Activated CD4-positive, alpha-beta T cell treated with anti-CD3 and anti-CD28 coated beads, Interleukin-2, amount 10 ng/mL, durations not matched to agents 7 days and 5 days (primary cell): ENCODE measurements at regions not wholly inside any gene's neighbourhood (a gene's known extent, or its start where the extent isn't known, plus 50 kb on each side); places are given as distances from the start of the nearest gene placed in this dataset.
"Not testable (repeated sequence)": the region's sequence is repeated elsewhere in the genome, so short reads cannot be mapped to it uniquely, and the experiment has no call there.

Source experiments
- CTCF ChIA-PET: fragments of 350-600 bp; sonication (Branson Sonifier 250); formaldehyde crosslinking; loops from one replicate; lab custom pipeline; 2021; ENCODE audit warnings: antibody characterized with exemption; lab: Charles Lee
- POLR2A ChIA-PET: fragments of 350-600 bp; sonication (Branson Sonifier 250); formaldehyde crosslinking; loops from one replicate; lab custom pipeline; 2021; ENCODE audit warnings: antibody characterized with exemption; lab: Charles Lee
- DNase-seq: peaks from one replicate; pipeline ENCODE4 v3.0.0-alpha.2; 2020
- H3K27ac Mint-ChIP-seq: one replicate; pipeline ENCODE4 v1.8.0; 2021; ENCODE audit warnings: mild to moderate bottlenecking, moderate library complexity, mixed read lengths
- H3K27me3 Mint-ChIP-seq: one replicate; pipeline ENCODE4 v1.8.0; 2021; ENCODE audit warnings: mixed read lengths
- H3K36me3 Mint-ChIP-seq: one replicate; pipeline ENCODE4 v1.8.0; 2021; ENCODE audit warnings: low read depth, mixed read lengths
- H3K4me1 Mint-ChIP-seq: one replicate; pipeline ENCODE4 v1.8.0; 2021; ENCODE audit warnings: mixed read lengths
- H3K4me3 Mint-ChIP-seq: one replicate; pipeline ENCODE4 v1.8.0; 2021; ENCODE audit warnings: mild to moderate bottlenecking, moderate library complexity, mixed read lengths
- H3K9me3 Mint-ChIP-seq: one replicate; pipeline ENCODE4 v1.8.0; 2021; ENCODE audit warnings: mixed read lengths

- Mint-ChIP-seq H3K27ac (no peak overlapping the region), H3K4me1 (no peaks in the 10 kb centered on the region), H3K36me3 (no peaks in the 10 kb centered on the region), H3K4me3 (no peak overlapping the region), H3K27me3 (no peaks in the 10 kb centered on the region), H3K9me3 (no peaks in the 10 kb centered on the region)
- POLR2A ChIA-PET, result no interaction called here
- CTCF ChIA-PET, result no interaction called here
- no peak for DNase-seq
Observed at GRCh38 chrX:3449287-3449686, 102.8 kb upstream of the MXRA5 start.

GRCh38 chrX:3448563-3448962 lies 102.1 kb upstream of the MXRA5 start:
- no peaks in the 10 kb centered on the region for H3K27me3 Mint-ChIP-seq
- DNase-seq, result no peak
- H3K27ac Mint-ChIP-seq, result no peak overlapping the region
- H3K36me3 Mint-ChIP-seq, result no peaks in the 10 kb centered on the region
- ChIA-PET POLR2A (no interaction called here), CTCF (no interaction called here)
- no peak overlapping the region for H3K4me3 Mint-ChIP-seq
- no peaks in the 10 kb centered on the region for H3K9me3 Mint-ChIP-seq
- no peaks in the 10 kb centered on the region for H3K4me1 Mint-ChIP-seq

GRCh38 chrX:3445806-3446490 lies 99.5 kb upstream of the MXRA5 start:
- no peak for DNase-seq
- CTCF ChIA-PET, result no interaction called here
- Mint-ChIP-seq H3K27me3 (no peaks in the 10 kb centered on the region), H3K4me3 (no peak overlapping the region), H3K9me3 (no peaks in the 10 kb centered on the region), H3K27ac (no peak overlapping the region), H3K36me3 (no peaks in the 10 kb centered on the region), H3K4me1 (no peaks in the 10 kb centered on the region)
- POLR2A ChIA-PET, result no interaction called here

GRCh38 chrX:3443184-3443583 lies 96.7 kb upstream of the MXRA5 start:
- no peak overlapping the region for H3K4me3 Mint-ChIP-seq
- H3K36me3 Mint-ChIP-seq, result no peaks in the 10 kb centered on the region
- DNase-seq, result no peak
- H3K27ac Mint-ChIP-seq, result no peak overlapping the region
- no peaks in the 10 kb centered on the region for H3K27me3 Mint-ChIP-seq
- no peaks in the 10 kb centered on the region for H3K4me1 Mint-ChIP-seq
- POLR2A ChIA-PET, result no interaction called here
- H3K9me3 Mint-ChIP-seq, result no peaks in the 10 kb centered on the region
- CTCF ChIA-PET, result no interaction called here

GRCh38 chrX:3442691-3443090 lies 96.2 kb upstream of the MXRA5 start:
- ChIA-PET POLR2A (no interaction called here), CTCF (no interaction called here)
- Mint-ChIP-seq H3K9me3 (no peaks in the 10 kb centered on the region), H3K36me3 (no peaks in the 10 kb centered on the region), H3K27me3 (no peaks in the 10 kb centered on the region), H3K27ac (no peak overlapping the region), H3K4me1 (no peaks in the 10 kb centered on the region), H3K4me3 (no peak overlapping the region)
- no peak for DNase-seq

- no peaks in the 10 kb centered on the region for H3K9me3 Mint-ChIP-seq
- no peak overlapping the region for H3K4me3 Mint-ChIP-seq
- ChIA-PET POLR2A (no interaction called here), CTCF (no interaction called here)
- no peaks in the 10 kb centered on the region for H3K4me1 Mint-ChIP-seq
- no peaks in the 10 kb centered on the region for H3K36me3 Mint-ChIP-seq
- no peak for DNase-seq
- H3K27ac Mint-ChIP-seq, result no peak overlapping the region
- no peaks in the 10 kb centered on the region for H3K27me3 Mint-ChIP-seq
Observed at GRCh38 chrX:3440981-3441380, 94.5 kb upstream of the MXRA5 start.

GRCh38 chrX:3435916-3436315 lies 89.5 kb upstream of the MXRA5 start:
- H3K27me3 Mint-ChIP-seq, H3K9me3 Mint-ChIP-seq, DNase-seq, H3K4me3 Mint-ChIP-seq, H3K36me3 Mint-ChIP-seq, POLR2A ChIA-PET, CTCF ChIA-PET, H3K4me1 Mint-ChIP-seq, H3K27ac Mint-ChIP-seq: not testable (repeated sequence)

GRCh38 chrX:3435057-3435456 lies 88.6 kb upstream of the MXRA5 start:
- H3K36me3 Mint-ChIP-seq, result no peaks in the 10 kb centered on the region
- H3K27me3 Mint-ChIP-seq, result no peaks in the 10 kb centered on the region
- H3K9me3 Mint-ChIP-seq, result no peaks in the 10 kb centered on the region
- CTCF ChIA-PET, result no interaction called here
- POLR2A ChIA-PET, result no interaction called here
- no peaks in the 10 kb centered on the region for H3K4me1 Mint-ChIP-seq
- no peak overlapping the region for H3K27ac Mint-ChIP-seq
- no peak overlapping the region for H3K4me3 Mint-ChIP-seq
- DNase-seq, result no peak

- no peak for DNase-seq
- CTCF ChIA-PET, result no interaction called here
- POLR2A ChIA-PET, result no interaction called here
Observed at GRCh38 chrX:3428792-3429191, 82.3 kb upstream of the MXRA5 start.

GRCh38 chrX:3426552-3426951 lies 80.1 kb upstream of the MXRA5 start:
- Mint-ChIP-seq H3K9me3 (no peaks in the 10 kb centered on the region), H3K36me3 (no peaks in the 10 kb centered on the region), H3K4me1 (no peaks in the 10 kb centered on the region), H3K27ac (no peak overlapping the region), H3K4me3 (no peak overlapping the region), H3K27me3 (no peaks in the 10 kb centered on the region)
- POLR2A ChIA-PET, result no interaction called here
- CTCF ChIA-PET, result no interaction called here
- no peak for DNase-seq

More at GRCh38 chrX:3428792-3429191, 82.3 kb upstream of the MXRA5 start:
- no peak overlapping the region for H3K4me3 Mint-ChIP-seq
- no peaks in the 10 kb centered on the region for H3K27me3 Mint-ChIP-seq
- no peak overlapping the region for H3K27ac Mint-ChIP-seq
- no peaks in the 10 kb centered on the region for H3K9me3 Mint-ChIP-seq
- H3K36me3 Mint-ChIP-seq, result no peaks in the 10 kb centered on the region
- no peaks in the 10 kb centered on the region for H3K4me1 Mint-ChIP-seq

GRCh38 chrX:3425031-3425430 lies 78.6 kb upstream of the MXRA5 start:
- H3K4me3 Mint-ChIP-seq, result no peak overlapping the region
- H3K4me1 Mint-ChIP-seq, result no peaks in the 10 kb centered on the region
- no peaks in the 10 kb centered on the region for H3K27me3 Mint-ChIP-seq
- DNase-seq, result no peak
- ChIA-PET POLR2A (no interaction called here), CTCF (no interaction called here)
- H3K36me3 Mint-ChIP-seq, result no peaks in the 10 kb centered on the region
- H3K9me3 Mint-ChIP-seq, result no peaks in the 10 kb centered on the region
- no peak overlapping the region for H3K27ac Mint-ChIP-seq

- Mint-ChIP-seq H3K27me3 (no peaks in the 10 kb centered on the region), H3K36me3 (no peaks in the 10 kb centered on the region), H3K9me3 (no peaks in the 10 kb centered on the region), H3K27ac (no peak overlapping the region), H3K4me3 (no peak overlapping the region), H3K4me1 (no peaks in the 10 kb centered on the region)
- no peak for DNase-seq
- POLR2A ChIA-PET, result no interaction called here
- CTCF ChIA-PET, result no interaction called here
Observed at GRCh38 chrX:3420316-3420715, 73.9 kb upstream of the MXRA5 start.

- Mint-ChIP-seq H3K27ac (no peak overlapping the region), H3K4me3 (no peak overlapping the region), H3K36me3 (no peaks in the 10 kb centered on the region), H3K4me1 (no peaks in the 10 kb centered on the region), H3K27me3 (no peaks in the 10 kb centered on the region), H3K9me3 (no peaks in the 10 kb centered on the region)
- CTCF ChIA-PET, result no interaction called here
- no peak for DNase-seq
- POLR2A ChIA-PET, result no interaction called here
Observed at GRCh38 chrX:3415011-3415410, 68.6 kb upstream of the MXRA5 start.

- H3K9me3 Mint-ChIP-seq, DNase-seq, H3K36me3 Mint-ChIP-seq, H3K4me3 Mint-ChIP-seq, POLR2A ChIA-PET, H3K4me1 Mint-ChIP-seq, H3K27me3 Mint-ChIP-seq, H3K27ac Mint-ChIP-seq, CTCF ChIA-PET: not testable (repeated sequence)
Observed at GRCh38 chrX:3411626-3412025, 65.2 kb upstream of the MXRA5 start.
